Right lobe of liver (tissue), 6 donors: ENCODE measurements at regions not wholly inside any gene's neighbourhood (a gene's known extent, or its start where the extent isn't known, plus 50 kb on each side); places are given as distances from the start of the nearest gene placed in this dataset.
A peak's percentile ranks its signal among the peaks of the same experiment; 100 is the strongest.

Experiments
- ATAC-seq, 4 donors: fragments of 200-7000 bp; cut with Tn5 transposase; one replicate each; pipeline ENCODE4 v1.9.1; 2020; ENCODE audit warnings: mild to moderate bottlenecking in 4 of 4, moderate library complexity in 4 of 4
- DNase-seq, 3 donors: peaks; one replicate each; pipeline ENCODE4 v3.0.0-alpha.2; 2020
- H3K27ac ChIP-seq, 3 donors: fragments of 200-600 bp; one replicate each; pipeline ENCODE4 v1.8.0; 2022
- H3K27me3 ChIP-seq, 2 donors: fragments of 200-600 bp; one replicate each; pipeline ENCODE4 v1.8.0; 2022
- H3K36me3 ChIP-seq, 4 donors: fragments of 200-600 bp; sonication (generic) in 1 of 4; one replicate each; pipeline versions ENCODE4 v1.5.1 to v1.8.0; 2017 to 2022; ENCODE audit warnings: control low read depth in 1 of 4
- H3K4me1 ChIP-seq, 4 donors: fragments of 200-600 bp; sonication (generic) in 1 of 4; one replicate each; pipeline versions ENCODE4 v1.5.1 to v1.8.0; 2017 to 2022; ENCODE audit warnings: control low read depth in 1 of 4
- H3K4me3 ChIP-seq, 3 donors: fragments of 200-600 bp; one replicate each; pipeline ENCODE4 v1.8.0; 2022
- H3K9me3 ChIP-seq, 4 donors: fragments of 200-600 bp; sonication (generic) in 1 of 4; one replicate each; pipeline versions ENCODE4 v1.5.1 to v1.8.0; 2017 to 2022; ENCODE audit warnings: control low read depth in 1 of 4
- CTCF ChIP-seq, 4 donors: fragments of 200-600 bp in 3 of 4; fragments of 450-650 bp in 1 of 4; IDR thresholded peaks; one replicate each; pipeline versions ENCODE4 v1.5.1 to v1.8.0; 2016 to 2022; ENCODE audit warnings: antibody characterized with exemption in 4 of 4, mild to moderate bottlenecking in 2 of 4
- POLR2A ChIP-seq: fragments of 450-650 bp; IDR thresholded peaks from one replicate; pipeline ENCODE4 v1.6.1; 2017; ENCODE audit warnings: antibody characterized with exemption, mild to moderate bottlenecking
- WGBS: methylation state at CpG from one replicate; pipeline ENCODE4 v1.1.6; 2018; ENCODE audit warnings: low coverage, low lambda C conversion rate; ENCODE audit not compliant: insufficient coverage; ENCODE audit errors: missing lambda C conversion rate; 5-methylcytosine and 5-hydroxymethylcytosine counted together
- intact Hi-C, 2 donors: fragments of 100-400 bp; cut with DNase I; formaldehyde crosslinking; loops; one replicate each; pipeline versions ENCODE4 v1.11.2 to v1.14.1; 2022
- donor health status: DM: no; HTN: yes; CAD: no.
- donor health status: DM: no; HTN: no; CAD: no.
- donor health status: DM: no; HTN: no; CAD: no.
- donor health status: DM: no; HTN: yes; CAD: no.
- donor health status: DM: no; HTN: yes; CAD: no.

- no peak for ATAC-seq
- no peak overlapping the region for H3K27ac ChIP-seq
- H3K9me3 ChIP-seq = no peaks in the 10 kb centered on the region
- H3K36me3 ChIP-seq = no peaks in the 10 kb centered on the region
- no peak for DNase-seq
- no peak overlapping the region for H3K4me3 ChIP-seq
- H3K4me1 ChIP-seq = no peaks in the 10 kb centered on the region
- no peaks in the 10 kb centered on the region for H3K27me3 ChIP-seq
- WGBS = 74% methylated on average over 4 of the region's 15 CpGs
- intact Hi-C loops = no loop called here
- no peak for TF ChIP-seq POLR2A
- TF ChIP-seq CTCF (IDR thresholded peaks at IDR 0.05) = no peak
Measured at GRCh38 chr2:100673691-100674485, 111.1 kb downstream of the PDCL3 start.

GRCh38 chr2:100674666-100675065 is 111.9 kb downstream of the PDCL3 start:
- no peak for TF ChIP-seq CTCF (IDR thresholded peaks at IDR 0.05)
- no peak for TF ChIP-seq POLR2A

GRCh38 chr2:100675373-100675772 is 112.6 kb downstream of the PDCL3 start:
- WGBS = 88% methylated on average over 5 of the region's 6 CpGs
- no peak for TF ChIP-seq CTCF (IDR thresholded peaks at IDR 0.05)
- no peak for TF ChIP-seq POLR2A
- no peak overlapping the region for H3K4me3 ChIP-seq
- H3K27ac ChIP-seq = no peak overlapping the region
- intact Hi-C loops = no loop called here
- no peaks in the 10 kb centered on the region for H3K4me1 ChIP-seq
- H3K36me3 ChIP-seq = no peaks in the 10 kb centered on the region
- ATAC-seq (no peak), DNase-seq (no peak)
- no peaks in the 10 kb centered on the region for H3K9me3 ChIP-seq
- H3K27me3 ChIP-seq = no peaks in the 10 kb centered on the region

More at GRCh38 chr2:100674666-100675065, 111.9 kb downstream of the PDCL3 start:
- WGBS = 100% methylated on average over 3 of the region's 10 CpGs
- Histone ChIP-seq H3K4me3 (no peak overlapping the region), H3K27me3 (no peaks in the 10 kb centered on the region), H3K4me1 (no peaks in the 10 kb centered on the region), H3K36me3 (no peaks in the 10 kb centered on the region), H3K27ac (no peak overlapping the region), H3K9me3 (no peaks in the 10 kb centered on the region)
- no peak for ATAC-seq
- no peak for DNase-seq
- intact Hi-C loops = no loop called here

GRCh38 chr2:100675855-100676254 is 113.1 kb downstream of the PDCL3 start:
- Histone ChIP-seq H3K27me3 (no peaks in the 10 kb centered on the region), H3K4me1 (no peaks in the 10 kb centered on the region), H3K36me3 (no peaks in the 10 kb centered on the region), H3K4me3 (no peak overlapping the region), H3K9me3 (no peaks in the 10 kb centered on the region), H3K27ac (no peak overlapping the region)
- DNase-seq (no peak), ATAC-seq (peak in 1 of 4 donors; percentile 29)
- intact Hi-C loops = no loop called here
- WGBS = 82% methylated on average over 3 of the region's 4 CpGs
- TF ChIP-seq CTCF (IDR thresholded peaks at IDR 0.05) (no peak), POLR2A (no peak)
